ENCODE measurements at regions not wholly inside any gene's neighbourhood (a gene's known extent, or its start where the extent isn't known, plus 50 kb on each side); places are given as distances from the start of the nearest gene placed in this dataset.
"Not testable (repeated sequence)": the region's sequence is repeated elsewhere in the genome, so short reads cannot be mapped to it uniquely, and the experiment has no call there.

DNA sequence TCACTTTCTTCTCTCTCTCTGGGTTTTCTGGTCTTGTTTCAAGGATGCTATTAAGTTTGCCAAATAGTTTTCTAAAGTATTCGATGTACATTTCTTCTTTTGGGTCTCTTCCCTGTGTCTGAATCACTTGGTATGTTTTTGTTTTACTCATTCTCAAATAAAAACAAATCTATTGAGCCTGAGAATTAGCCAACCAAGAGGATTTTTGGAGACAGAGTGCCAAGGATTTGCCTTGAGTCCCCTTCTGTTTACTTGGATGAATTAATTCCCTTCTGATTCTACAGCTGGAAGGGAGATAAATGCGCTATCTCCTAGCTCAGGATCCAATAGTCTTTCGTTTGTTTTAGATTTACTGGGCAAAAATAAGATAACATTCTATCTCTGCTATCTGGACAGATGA, 255.5 kb downstream of the SYT10 start:
- ChIA-PET CTCF (interaction anchor here (1.3 kb wide), 1 partner anchor 18 kb away, joined by 3 read pairs; no protein-coding TSS in a partner anchor), POLR2A (no interaction called here)
- DNase-seq (ENCODE audit: extremely low spot score), result no peak
- TF ChIP-seq, protein P1, sequence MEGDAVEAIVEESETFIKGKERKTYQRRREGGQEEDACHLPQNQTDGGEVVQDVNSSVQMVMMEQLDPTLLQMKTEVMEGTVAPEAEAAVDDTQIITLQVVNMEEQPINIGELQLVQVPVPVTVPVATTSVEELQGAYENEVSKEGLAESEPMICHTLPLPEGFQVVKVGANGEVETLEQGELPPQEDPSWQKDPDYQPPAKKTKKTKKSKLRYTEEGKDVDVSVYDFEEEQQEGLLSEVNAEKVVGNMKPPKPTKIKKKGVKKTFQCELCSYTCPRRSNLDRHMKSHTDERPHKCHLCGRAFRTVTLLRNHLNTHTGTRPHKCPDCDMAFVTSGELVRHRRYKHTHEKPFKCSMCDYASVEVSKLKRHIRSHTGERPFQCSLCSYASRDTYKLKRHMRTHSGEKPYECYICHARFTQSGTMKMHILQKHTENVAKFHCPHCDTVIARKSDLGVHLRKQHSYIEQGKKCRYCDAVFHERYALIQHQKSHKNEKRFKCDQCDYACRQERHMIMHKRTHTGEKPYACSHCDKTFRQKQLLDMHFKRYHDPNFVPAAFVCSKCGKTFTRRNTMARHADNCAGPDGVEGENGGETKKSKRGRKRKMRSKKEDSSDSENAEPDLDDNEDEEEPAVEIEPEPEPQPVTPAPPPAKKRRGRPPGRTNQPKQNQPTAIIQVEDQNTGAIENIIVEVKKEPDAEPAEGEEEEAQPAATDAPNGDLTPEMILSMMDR (IDR thresholded peaks at IDR 0.05; ENCODE audit: control extremely low read depth, extremely low read depth, low read depth, missing control alignments), result no peak

DNA sequence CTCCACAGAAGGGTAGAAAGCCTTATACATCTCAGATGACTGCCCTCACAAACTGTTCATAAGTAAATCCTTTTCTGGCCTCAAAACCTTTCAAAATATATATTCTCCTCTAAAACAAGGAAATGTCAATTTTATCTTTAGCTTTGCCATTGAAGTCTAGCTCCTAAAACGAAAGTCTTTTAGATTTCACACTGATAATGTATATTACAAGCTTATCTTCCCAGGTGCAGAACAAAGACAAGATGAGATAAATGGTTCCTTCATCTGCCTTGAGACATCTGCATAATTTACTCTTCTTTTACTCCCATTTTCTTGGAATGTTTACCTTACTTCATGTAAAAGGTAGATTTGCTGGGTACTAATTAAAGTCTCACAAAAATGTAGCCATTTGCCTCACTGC, 257.1 kb downstream of the SYT10 start:
- TF ChIP-seq, protein P1 (IDR thresholded peaks at IDR 0.05; ENCODE audit: control extremely low read depth, extremely low read depth, low read depth, missing control alignments), result no peak
- POLR2A ChIA-PET, result no interaction called here
- DNase-seq (ENCODE audit: extremely low spot score), result no peak

DNA sequence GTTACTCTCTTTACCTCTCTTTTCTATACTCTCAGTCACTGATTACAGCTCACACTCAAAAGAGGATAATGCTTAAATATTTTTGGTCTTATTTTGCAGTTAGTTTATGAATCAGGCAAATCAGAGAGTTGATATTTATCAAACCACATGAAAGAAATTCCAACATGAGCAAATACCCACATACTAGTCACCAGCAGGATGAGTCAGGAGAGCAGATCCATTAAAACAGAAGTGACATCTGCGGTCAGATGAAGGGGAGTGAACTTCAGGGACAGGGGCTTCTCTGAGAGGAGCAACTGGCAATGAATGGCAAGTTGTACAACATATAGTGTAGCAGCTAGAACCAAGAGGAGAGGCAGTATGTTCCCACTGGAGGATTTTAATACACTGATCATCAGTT, 258.7 kb downstream of the SYT10 start:
- TF ChIP-seq, protein P1 (IDR thresholded peaks at IDR 0.05; ENCODE audit: control extremely low read depth, extremely low read depth, low read depth, missing control alignments), result no peak
- no peak for DNase-seq (ENCODE audit: extremely low spot score)
- POLR2A ChIA-PET, result no interaction called here
- CTCF ChIA-PET, result interaction anchor here (1.4 kb wide), 1 partner anchor 9 kb away, joined by 3 read pairs; no protein-coding TSS in a partner anchor

More for the DNA sequence above, 257.1 kb downstream of the SYT10 start:
- CTCF ChIA-PET, result interaction anchor here (0.7 to 0.9 kb wide), 2 partner anchors 16 to 17 kb away, joined by 3 read pairs; no protein-coding TSS in a partner anchor

DNA sequence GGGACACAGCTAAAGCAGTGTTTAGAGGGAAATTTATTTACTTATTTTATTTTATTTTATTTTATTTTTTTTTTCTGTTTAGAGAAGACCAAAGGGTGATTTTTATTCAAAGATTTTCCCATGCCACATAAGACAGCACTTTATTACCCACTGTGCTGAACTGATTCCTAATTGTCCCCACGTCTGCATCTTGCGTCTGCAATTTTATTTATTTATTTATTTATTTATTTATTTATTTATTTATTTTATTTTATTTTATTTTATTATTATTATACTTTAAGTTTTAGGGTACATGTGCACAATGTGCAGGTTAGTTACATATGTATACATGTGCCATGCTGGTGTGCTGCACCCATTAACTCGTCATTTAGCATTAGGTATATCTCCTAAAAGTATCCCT, 269.7 kb upstream of the PKP2 start:
- CTCF ChIA-PET, result interaction anchor here (1.4 kb wide), 1 partner anchor 11 kb away, joined by 4 read pairs; no protein-coding TSS in a partner anchor
- DNase-seq (ENCODE audit: extremely low spot score); POLR2A ChIA-PET: not testable (repeated sequence)

DNA sequence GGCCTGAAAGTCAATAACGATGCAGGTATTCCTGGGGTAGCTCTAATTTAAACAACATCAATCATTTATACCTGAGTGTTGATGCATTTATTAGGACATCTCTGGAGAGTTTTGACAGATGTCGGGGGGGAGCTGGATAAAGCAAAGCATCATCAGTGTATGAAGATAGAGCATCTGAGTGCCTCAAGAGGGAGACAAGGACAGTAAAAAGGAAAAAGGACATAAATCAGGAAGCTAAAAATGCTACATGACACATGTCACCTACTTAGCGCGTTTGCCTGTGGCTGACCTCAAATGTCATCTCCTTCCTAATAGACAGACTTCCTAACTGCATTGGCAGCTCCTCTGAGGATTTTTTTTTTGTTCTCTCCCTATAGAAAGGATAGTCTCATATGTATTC, 259.5 kb upstream of the PKP2 start:
- POLR2A ChIA-PET, result no interaction called here
- DNase-seq (ENCODE audit: extremely low spot score), result no peak
- CTCF ChIA-PET, result interaction anchor here (1.2 kb wide), 1 partner anchor 27 kb away, joined by 3 read pairs; no protein-coding TSS in a partner anchor
- TF ChIP-seq, protein P1 (IDR thresholded peaks at IDR 0.05; ENCODE audit: control extremely low read depth, extremely low read depth, low read depth, missing control alignments), result no peak

DNA sequence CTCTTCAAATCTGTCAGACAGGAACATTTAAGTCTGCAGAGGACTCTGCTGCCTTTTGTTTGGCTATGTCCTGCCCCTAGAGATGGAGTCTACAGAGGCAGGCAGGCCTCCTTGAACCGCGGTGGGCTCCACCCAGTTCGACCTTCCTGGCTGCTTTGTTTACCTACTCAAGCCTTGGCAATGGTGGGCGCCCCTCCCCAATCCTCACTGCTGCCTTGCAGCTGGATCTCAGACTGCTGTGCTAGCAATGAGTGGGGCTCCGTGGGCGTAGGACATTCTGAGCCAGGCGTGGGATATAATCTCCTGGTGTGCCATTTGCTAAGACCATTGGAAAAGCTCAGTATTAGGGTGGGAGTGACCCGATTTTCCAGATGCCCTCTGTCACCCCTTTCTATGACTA, 250.7 kb upstream of the PKP2 start:
- DNase-seq (ENCODE audit: extremely low spot score); POLR2A ChIA-PET; CTCF ChIA-PET: not testable (repeated sequence)

DNA sequence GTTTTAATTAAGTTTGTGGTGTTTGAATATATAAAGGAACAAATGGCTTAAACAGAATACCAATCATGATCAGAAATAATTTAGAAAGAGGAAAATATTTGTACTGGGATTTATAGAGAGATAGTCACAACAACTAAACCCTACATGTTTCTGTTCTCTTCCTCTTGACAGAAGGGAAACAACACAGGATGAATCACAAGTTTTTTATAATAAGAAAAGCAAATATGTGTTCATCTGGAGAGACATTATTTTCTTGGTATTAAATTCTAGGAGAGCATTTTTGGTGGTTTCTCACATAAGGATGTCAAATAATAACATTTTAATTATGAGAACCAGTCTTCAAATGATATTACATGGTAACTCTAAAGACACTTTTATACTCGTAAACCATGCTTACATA, 232.9 kb upstream of the PKP2 start:
- TF ChIP-seq, protein P1 (IDR thresholded peaks at IDR 0.05; ENCODE audit: control extremely low read depth, extremely low read depth, low read depth, missing control alignments), result no peak
- ChIA-PET CTCF (no interaction called here), POLR2A (no interaction called here)
- no peak for DNase-seq (ENCODE audit: extremely low spot score)

DNA sequence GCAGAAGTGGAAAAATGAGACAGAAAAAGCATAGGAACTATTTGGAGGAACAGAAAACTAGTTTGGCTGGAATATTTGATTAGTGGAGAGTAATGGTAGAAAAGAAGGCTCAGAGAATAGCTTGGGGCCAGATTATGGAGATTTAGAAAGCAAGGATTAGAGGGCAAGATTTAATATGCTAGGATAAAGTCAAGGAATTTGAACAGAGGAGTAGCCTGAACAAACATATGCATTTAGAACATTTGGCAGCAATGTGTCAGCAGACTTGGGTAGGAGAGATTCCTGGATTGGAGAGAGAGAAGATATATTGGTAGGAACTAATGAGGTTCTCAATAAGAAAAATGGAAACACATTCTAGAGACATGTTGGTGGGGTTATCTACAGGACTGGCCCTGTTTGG, 229.2 kb upstream of the PKP2 start:
- DNase-seq (ENCODE audit: extremely low spot score), result no peak
- POLR2A ChIA-PET, result no interaction called here
- TF ChIP-seq, protein P1 (IDR thresholded peaks at IDR 0.05; ENCODE audit: control extremely low read depth, extremely low read depth, low read depth, missing control alignments), result no peak
- CTCF ChIA-PET, result interaction anchor here (1.1 kb wide), 1 partner anchor 29 kb away, joined by 3 read pairs; no protein-coding TSS in a partner anchor

All from GM10248 (cell line).